HG03103 (cell line): ENCODE measurements at regions not wholly inside any gene's neighbourhood (a gene's known extent, or its start where the extent isn't known, plus 50 kb on each side); places are given as distances from the start of the nearest gene placed in this dataset.

Experiments used
- ATAC-seq: cut with Tn5 transposase; IDR thresholded peaks from one replicate; pipeline ENCODE4 v1.9.1; 2021; ENCODE audit warnings: low read depth; ENCODE audit not compliant: unreplicated experiment

DNA sequence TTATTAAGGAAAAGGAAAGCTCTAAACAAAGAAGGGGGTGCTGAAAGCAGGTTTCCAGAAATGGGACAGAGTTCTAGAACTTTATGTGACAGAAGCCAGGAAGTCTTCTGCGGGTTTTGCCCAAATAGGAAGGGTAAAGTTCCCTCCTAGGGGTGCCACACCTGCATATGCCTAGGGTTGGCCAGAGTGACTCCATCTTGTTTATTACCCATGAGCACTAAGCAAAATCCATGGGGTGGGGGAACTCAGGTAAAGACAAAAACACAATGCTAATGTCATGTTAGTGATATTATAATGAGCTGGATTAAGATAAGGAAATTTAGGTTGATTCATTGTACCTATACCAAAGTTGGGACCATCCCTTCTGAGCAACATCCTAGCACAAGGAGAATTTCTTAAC, 1132.7 kb downstream of the KCNT2 start:
- no peak for ATAC-seq

DNA sequence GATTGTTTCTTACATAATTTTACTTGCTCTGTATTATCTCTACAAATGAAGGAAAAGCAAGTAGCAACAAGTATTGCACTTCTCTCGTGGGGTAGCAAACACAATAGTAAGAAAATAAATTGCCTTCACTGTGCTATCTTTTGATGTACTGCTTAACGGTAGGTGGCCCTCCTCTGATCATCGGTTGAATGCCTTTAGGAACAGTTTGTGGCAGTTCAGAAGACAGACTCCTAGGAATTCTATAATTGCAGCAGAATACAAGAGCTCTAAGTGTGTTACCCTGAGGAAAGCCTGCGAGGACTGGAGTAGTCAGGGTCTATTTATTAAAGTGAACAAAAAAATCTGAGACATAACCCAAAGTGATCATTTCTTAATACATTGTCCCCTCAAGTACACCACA, 1135.9 kb downstream of the KCNT2 start:
- no peak for ATAC-seq

DNA sequence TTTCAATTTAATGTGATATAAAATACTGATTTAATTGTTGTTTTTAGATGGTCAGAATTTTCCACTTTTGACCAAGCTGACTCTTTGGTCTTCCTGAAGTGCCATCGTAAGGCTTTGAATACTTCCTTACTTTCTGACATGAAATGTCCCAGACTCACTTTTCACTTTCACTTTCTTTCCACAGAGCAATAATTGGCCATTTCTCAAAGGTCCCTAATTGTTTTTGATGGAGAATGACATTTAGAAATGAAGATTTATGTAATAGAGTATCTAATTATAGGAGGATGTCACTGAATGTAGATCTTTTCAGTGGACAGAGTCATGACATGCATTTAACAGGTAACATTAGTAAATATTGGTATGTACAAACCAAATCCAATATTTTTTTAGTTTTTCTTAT, 1141.6 kb downstream of the KCNT2 start:
- no peak for ATAC-seq

DNA sequence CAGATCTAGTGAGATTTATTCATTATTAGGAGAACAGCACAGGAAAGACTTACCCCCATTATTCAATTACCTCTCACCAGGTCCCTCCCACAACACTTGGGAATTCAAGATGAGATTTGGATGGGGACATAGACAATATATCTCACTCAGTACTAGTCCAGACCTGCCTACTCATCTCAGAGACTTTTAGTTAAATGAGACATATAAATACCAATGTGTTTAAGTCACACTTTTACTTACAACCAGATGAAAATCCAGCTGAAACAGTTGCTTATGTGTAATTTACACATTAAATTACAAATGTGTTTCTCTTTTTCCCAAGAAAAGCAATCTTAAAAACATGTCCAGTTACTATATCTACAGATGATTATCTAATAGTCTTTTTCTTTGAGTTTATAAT, 1145.6 kb downstream of the KCNT2 start:
- no peak for ATAC-seq

DNA sequence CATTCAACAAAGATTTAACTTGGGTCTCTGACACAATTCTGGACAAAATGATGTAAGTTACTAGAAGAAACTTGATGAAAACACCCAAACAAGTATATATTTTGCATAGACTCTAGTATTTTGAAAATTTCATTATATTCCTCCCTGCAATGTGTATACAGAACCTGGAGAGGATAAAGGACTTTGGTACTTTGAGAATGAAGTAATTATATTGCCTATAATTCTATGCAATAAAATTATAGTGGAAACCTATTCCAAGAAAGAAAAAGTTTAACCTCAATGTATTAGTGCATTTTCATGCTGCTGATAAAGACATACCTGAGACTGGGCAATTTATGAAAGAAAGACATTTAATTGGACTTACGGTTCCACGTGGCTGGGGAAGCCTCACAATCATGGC, 1146.1 kb downstream of the KCNT2 start:
- no peak for ATAC-seq

DNA sequence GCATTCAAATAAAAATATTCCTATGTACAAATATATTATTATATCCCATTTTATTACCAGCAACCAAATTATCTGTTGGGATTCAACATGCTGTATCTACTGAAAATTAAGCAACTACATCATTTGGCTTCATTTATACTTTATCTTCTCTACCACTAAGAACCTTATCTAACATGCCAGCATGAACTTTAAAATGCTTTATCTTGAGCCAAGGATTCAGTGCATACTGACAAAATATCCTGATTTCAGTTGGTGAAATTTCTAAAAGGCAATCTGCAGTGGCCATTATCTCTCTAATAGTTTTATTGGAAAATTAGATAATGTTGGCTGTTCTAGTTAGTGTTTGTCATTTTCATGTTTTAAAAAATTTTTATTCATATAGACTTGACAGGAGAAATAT, 1149.9 kb downstream of the KCNT2 start:
- no peak for ATAC-seq

DNA sequence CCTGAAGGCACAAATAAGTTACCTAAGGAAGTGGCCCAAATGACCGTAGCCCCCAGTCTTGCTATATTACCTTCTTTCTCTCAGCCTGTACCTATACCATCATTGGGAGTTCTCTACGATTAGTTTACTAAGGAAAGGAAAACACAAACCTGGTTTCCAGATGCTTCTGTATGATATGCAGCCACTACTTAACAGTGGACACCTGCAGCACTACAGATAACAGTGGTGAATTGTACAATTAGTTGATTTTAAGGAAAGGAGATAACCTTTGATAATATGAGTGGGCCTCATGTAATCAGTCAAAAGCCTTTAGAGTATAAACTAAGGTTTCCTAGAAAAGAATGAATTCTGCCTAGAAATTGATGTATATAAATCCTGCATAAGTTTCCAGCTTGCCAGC, 1157.4 kb downstream of the KCNT2 start:
- ATAC-seq, result no peak

DNA sequence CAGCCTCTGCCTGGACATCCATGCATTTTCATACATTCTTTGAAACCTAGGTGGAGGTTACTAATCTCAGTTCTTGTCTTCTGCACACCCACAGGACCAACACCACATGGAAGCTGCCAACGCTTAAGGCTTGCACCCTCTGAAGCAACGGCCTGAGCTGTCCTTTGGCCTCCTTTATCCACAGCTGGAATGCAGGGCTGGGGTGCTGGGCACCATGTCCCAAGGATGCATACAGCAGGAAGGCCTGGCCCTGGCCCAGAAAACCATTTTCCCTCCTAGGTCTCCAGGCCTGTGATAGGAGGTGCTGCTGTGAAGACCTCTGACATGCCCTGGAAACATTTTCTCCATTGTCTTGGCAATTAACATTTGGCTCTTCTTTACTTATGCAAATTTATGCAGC, 1168.6 kb downstream of the KCNT2 start:
- ATAC-seq, result no peak

DNA sequence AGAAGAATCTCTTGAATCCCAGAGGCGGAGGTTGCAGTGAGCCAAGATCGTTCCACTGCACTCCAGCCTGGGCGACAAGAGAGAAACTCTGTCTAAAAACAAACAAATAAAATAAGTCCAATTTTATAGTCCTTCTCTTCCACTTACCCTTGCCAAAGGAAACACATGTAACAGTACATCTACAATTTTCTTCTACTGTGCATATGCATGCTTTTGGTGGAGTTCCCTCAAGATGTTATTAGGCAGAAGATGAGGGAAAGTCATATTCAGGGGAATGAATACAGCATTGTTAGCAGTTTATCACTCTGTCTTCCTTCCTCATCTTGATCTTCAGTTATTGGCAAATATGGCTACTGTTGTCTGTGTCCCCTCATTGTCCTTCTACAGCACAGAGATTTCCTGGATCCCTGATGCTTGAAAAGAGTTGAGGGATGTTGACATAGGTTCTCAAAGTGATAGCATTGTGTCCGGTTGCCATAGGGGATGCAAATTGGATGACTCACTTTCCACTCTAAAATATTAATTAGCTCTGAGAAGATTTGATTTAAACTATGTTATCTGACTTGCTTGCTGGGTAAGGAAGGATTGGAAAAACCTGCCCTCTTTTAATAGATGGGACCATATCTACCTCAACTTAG, 1173.6 kb downstream of the KCNT2 start:
- ATAC-seq, result no peak

DNA sequence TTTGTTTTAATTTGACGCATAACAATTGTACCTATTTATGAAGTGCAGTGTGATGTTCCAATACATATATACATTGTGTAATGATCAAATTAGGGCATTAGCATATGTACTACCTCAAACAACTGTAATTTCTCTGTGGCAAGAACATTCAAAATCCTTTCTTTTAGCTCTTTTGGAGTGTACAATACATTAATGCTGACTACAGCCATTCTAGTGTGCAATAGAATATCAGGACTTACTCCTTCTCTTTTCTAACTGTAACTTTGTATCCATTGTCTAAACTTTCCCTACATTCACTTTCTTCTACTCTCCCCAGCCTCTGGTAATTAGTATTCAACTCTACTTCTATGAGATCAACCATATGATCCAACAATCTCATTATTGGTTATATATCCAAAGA, 1177.4 kb downstream of the KCNT2 start:
- no peak for ATAC-seq

DNA sequence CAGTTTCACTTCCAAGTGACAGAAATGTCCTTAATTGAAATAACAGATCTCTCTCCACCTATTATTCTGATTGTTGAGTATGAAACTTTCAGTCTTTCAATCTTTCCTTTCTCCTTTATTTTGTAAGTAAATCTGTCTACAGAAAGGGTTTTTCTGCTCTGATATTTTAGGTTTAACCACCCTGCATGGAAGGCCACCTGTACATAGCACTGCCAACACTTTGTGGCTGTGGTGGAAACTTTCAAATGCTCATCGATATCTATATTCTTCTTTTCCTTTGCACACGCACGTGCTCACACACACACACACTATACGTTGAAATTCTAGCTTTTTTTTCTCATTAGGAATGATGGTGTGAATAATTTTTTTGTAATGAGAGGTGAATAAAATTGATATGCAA, 1179.3 kb downstream of the KCNT2 start:
- ATAC-seq, result no peak

DNA sequence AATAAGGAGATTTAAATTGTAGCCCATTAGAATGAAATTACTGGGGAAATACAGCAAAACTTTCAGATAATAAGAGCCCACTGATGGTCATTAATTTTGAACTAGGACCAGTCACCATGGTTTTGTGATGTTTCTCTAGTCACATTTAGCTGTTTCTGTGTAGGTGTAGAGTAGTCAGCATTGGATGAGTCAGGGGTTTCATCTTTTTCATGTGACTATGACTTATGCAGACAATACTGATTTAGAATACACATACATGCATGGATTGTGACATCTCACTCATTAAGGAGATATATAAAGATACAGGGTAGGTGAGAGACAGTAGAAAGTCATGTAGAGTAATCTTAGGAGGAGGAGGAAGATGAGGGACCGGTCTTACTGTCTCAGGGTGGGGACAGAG, 1192.7 kb downstream of the KCNT2 start:
- no peak for ATAC-seq

DNA sequence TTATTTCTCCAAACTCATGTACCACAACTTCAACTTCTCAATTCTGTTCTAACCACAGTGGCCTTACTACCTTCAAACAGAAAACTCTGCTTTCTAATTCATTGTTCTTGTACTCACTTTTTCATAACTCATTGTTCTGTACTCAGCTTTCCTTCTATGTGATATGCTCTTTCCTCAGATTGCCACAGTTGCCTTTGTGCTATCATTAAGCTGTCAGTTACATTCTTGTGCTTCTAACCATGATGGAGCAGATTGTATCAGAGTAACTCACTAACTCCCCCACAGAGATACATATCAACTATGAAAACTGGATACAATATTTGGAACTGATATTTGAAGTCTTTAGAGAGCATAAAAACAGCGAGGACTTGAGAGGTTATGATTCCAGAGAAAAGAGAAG, 1213.7 kb downstream of the KCNT2 start:
- no peak for ATAC-seq

DNA sequence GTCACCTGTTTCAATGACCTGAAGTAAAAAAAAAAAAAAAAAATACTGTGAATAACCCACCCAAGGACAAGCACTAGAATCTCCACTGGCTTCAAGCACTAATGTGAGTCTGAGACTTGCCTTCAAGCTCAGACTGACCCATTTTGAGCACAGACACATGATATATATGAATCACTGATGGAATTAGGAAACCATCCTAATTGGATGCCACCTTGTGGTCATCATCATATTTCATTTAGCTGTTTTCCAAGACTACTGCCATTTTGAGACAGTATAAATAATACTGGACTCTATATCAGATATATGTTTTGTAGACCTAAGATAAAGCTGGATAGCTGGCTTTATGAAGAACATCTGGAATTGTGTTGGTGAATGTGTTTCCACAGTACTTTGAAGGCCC, 1232.0 kb downstream of the KCNT2 start:
- peak; percentile 51 for ATAC-seq

DNA sequence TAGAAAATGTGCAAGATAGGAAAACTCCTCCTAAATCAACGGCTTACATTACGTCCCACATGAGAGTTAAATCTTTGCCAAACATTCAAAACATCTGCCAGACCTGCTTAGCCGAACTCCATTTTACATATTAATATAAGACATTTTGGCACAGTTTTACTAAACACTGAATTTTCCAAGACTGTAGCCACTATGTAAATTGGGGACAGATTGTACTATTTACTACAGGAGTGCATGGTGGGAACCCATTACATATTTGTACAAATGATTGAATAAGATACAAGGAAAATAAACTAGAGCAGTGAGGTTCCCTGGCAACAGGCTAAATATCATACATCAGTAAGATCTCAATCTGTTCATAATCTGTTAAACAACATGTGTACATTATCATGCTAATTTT, 1234.4 kb downstream of the KCNT2 start:
- ATAC-seq, result no peak

DNA sequence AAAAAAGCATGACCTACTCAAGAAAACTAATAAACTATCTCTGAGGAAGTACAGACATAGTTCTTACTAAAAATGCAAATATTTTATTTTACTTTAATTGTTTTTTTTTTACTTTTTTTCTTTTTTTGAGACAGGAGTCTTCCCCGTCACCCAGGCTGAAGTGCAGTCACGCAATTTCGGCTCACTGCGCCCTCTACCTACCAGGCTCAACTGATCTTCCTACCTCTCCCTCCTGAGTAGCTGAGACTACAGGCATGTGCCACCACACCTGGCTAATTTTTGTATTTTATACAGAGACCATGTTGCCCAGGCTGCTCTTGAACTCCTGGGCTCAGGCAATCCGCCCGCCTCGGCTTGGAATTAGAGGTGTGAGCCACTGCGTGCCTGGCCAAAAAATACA, 1263.1 kb downstream of the KCNT2 start:
- no peak for ATAC-seq

DNA sequence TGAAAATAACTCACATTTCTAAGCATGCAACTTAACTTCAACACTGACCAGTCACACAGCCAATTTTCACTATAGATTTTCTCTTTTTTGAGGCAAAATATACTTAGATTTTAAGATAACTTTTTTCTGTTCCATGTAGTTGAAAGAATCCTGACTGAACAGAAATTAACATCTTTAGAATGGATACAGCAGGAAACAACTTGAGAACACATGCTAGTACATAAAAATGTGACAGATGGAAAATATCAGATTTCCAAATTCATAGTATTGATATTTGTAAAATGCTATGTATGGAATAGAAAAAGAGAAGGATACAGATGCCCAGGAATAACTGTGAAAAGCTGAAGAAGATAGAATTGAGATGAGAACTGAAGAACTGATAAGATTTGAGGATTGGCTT, 1270.6 kb downstream of the KCNT2 start:
- ATAC-seq, result no peak

DNA sequence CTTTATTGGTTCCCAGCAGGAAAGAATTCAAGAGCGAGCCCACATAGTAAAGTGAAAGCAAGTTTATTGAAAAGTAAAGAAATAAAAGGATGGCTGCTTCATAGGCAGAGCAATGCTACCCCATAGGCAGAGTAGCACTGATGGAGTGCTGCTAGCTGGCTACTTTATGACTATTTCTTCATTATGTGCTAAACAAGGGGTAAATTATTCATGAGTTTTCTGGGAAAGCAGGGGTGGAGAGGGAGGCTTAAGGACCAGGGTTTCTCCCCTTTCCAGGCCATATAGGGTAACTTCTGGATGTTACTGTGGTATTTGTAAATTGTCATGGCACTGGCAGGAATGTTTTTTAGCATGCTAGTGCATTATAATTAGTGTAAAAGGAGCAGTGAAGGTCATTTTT, 1271.4 kb downstream of the KCNT2 start:
- ATAC-seq, result no peak

DNA sequence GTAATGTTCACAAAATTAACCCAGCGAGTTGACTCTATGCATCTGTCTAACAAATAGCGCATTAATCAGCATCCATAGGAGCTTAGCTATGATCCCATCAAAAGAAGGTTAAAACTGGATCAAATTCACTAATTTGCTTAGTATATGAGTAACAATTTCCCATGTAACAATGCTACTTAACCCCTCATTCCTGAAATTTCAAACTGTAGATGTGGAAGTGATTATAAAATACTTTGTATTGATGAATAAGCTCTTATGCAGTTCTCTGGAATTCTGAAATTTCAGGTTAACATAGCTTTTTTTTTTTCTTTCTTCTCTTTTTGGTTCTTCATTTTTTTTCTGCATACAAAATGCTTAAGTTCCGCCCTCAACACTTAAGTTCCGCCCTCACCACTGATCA, 1272.7 kb downstream of the KCNT2 start:
- ATAC-seq, result no peak

DNA sequence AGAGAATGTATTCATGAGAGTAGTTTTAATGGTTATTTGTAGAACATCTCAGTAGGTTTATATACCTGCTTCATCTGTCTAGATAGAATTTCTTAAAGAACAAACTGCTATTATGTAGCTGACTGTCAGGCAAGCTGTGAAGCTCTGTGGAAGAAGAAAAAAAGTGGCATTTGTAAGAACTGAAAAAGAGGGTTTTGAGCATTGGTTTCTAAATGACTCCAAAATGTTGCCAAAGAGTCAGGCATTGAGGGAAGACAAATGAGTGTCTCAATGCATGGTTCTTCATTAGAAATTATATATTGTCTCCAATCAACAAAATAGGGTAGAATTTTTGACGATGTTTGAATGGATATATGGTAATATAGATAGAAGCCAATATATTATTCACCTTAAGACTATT, 1276.1 kb downstream of the KCNT2 start:
- ATAC-seq, result no peak

DNA sequence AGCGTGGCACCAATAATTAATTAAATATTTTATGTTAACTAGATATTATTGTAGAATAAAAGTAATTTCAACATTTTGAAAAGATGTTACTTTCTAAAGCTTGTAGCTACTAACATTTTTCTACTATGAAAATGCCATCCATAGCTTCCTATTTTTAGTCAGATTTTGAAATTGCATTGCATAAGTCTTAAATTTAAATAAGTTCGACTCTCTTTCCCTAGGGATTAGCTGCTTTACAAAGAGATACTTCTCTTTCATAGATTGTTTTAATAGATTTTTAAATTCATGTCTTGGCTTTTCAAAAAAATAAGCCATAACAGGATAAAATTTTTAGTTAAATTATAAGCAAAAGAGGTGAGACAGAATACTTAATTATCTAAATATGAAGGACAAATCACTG, 1279.6 kb downstream of the KCNT2 start:
- ATAC-seq, result no peak

DNA sequence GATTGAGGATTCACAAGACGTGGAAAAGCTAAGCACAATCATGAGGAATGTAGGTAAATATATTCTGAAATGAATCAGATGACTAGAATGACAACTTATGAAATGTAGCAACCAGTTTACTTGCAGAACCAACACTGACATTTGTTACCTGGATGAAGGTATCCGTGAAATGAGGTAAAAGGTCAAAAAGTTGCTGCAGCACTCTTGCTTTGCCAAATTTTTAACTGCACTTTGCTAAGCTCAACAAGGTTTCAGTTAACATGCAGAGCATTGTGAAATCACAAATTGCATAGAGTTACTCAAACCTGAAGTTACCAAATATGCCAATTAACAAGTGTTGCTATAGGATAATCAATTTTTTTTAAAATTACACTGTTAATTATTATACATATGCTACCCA, 1280.1 kb downstream of the KCNT2 start:
- ATAC-seq, result no peak

DNA sequence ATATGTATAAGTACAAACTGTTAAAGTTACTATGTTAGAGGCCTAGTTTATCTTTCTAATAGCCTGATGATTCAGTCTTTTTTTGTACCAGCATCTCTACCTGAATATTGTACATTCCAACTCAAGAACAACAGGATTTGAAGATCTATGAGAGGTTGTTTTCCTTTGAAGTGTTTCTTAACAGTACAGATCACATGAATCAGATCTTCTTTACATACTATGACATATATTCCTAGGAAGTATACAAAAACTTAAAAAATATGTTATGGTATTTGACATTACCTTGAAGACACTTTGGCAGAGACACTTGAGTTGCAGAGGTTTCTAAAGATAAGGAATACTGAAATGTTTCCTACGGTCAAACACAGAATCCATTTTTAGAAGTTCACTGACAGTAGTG, 1280.9 kb downstream of the KCNT2 start:
- no peak for ATAC-seq
